IPS-18a (cell line): ENCODE measurements at regions not wholly inside any gene's neighbourhood (a gene's known extent, or its start where the extent isn't known, plus 50 kb on each side); places are given as distances from the start of the nearest gene placed in this dataset.

Source experiments
- H3K27ac ChIP-seq: one replicate; pipeline ENCODE4 v1.5.1; 2013; ENCODE audit warnings: low read length
- H3K27me3 ChIP-seq: one replicate; pipeline ENCODE4 v1.6.1; 2013; ENCODE audit warnings: mild to moderate bottlenecking, low read length; ENCODE audit not compliant: control insufficient read depth, insufficient read depth
- H3K36me3 ChIP-seq: one replicate; pipeline ENCODE4 v1.6.1; 2013; ENCODE audit warnings: low read depth, low read length; ENCODE audit not compliant: control insufficient read depth
- H3K4me1 ChIP-seq: one replicate; pipeline ENCODE4 v1.6.1; 2013; ENCODE audit warnings: low read depth, low read length; ENCODE audit not compliant: control insufficient read depth
- H3K4me3 ChIP-seq: one replicate; pipeline ENCODE4 v1.5.1; 2013; ENCODE audit warnings: low read length
- H3K9ac ChIP-seq: one replicate; pipeline ENCODE4 v1.6.1; 2013; ENCODE audit warnings: mild to moderate bottlenecking, low read length, moderate library complexity
- H3K9me3 ChIP-seq: one replicate; pipeline ENCODE4 v1.6.1; 2013; ENCODE audit warnings: low read depth, low read length; ENCODE audit not compliant: control insufficient read depth

DNA sequence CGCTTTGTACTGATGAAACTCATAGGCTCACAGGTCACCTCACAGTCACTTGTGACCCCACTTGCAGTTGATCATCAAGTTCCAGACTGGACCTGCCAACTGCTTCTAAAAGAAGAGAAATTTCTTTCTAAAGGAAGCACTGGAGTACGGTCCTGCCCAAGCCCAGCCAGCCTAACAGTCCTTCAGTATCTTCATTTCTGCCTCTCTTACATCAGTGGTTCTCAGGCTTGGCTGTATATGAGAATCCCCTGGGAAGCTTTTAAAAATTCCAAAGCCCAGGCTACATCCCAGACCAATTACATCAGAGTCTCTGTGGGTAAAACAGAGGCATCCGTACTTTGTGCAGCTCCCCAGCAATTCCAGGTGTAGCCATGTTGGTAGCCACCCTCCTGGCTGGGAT is 282.1 kb downstream of the NFIB start:
- no peak overlapping the region for H3K9ac ChIP-seq
- no peak overlapping the region for H3K4me3 ChIP-seq
- no peaks in the 10 kb centered on the region for H3K36me3 ChIP-seq
- H3K4me1 ChIP-seq, result peaks cover 10% of the 10 kb centered on the region
- H3K9me3 ChIP-seq, result no peaks in the 10 kb centered on the region
- H3K27me3 ChIP-seq, result no peaks in the 10 kb centered on the region
- H3K27ac ChIP-seq, result no peak overlapping the region

DNA sequence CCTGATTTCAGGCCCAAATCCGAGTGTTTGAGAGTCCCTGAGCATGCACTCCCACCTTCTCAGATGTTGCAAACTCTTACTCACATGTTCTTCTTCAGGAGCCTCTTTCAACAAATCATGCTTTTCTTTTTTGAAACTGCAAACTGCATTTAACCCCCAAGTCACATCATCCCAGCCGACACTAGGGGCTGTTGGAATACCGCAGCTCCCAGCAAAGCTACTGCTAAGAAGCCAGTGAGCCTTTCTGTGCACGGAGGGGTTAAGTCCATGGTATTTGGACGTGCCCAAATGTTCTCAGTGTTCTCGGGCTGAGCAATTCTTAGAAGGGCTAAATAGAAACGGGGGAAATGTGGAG is 282.9 kb downstream of the NFIB start:
- Histone ChIP-seq H3K9ac (no peak overlapping the region), H3K9me3 (no peaks in the 10 kb centered on the region), H3K4me3 (no peak overlapping the region), H3K4me1 (peaks cover 11% of the 10 kb centered on the region), H3K27ac (no peak overlapping the region), H3K36me3 (no peaks in the 10 kb centered on the region), H3K27me3 (no peaks in the 10 kb centered on the region)

DNA sequence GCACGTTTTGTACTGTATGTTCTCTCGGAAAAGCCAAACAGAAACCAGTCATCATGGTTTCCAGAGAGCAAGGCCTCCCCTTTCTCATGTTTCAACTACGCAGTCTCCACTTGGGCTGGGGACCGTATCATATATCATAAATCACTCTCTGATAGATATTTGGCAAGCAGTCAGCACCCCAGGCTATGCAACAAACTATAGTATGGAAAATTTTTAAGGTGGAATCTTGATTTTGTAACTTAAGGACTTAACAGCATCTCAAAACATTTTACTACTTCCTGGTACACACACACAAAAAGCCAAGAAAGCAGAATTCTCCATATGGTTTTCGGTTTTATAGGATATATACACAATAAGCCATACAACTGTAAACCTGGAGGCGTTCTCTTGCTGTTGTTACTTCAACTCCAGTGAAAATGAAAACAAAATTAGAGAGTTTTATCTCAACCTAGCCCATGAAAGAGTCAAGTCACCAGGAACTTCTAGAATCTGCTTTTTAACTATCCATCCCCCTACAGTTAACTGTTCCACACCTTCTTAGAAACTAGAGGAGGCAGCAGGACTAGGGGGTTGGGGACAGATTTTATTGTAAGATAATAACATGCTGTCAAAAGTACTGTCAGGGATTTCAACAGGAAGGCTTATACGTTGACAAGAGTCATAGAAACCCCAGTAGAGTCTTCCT is 283.4 kb downstream of the NFIB start:
- H3K36me3 ChIP-seq, result no peaks in the 10 kb centered on the region
- H3K4me1 ChIP-seq, result peaks cover 11% of the 10 kb centered on the region
- no peaks in the 10 kb centered on the region for H3K27me3 ChIP-seq
- H3K4me3 ChIP-seq, result no peak overlapping the region
- H3K9ac ChIP-seq, result no peak overlapping the region
- H3K9me3 ChIP-seq, result no peaks in the 10 kb centered on the region
- H3K27ac ChIP-seq, result no peak overlapping the region

DNA sequence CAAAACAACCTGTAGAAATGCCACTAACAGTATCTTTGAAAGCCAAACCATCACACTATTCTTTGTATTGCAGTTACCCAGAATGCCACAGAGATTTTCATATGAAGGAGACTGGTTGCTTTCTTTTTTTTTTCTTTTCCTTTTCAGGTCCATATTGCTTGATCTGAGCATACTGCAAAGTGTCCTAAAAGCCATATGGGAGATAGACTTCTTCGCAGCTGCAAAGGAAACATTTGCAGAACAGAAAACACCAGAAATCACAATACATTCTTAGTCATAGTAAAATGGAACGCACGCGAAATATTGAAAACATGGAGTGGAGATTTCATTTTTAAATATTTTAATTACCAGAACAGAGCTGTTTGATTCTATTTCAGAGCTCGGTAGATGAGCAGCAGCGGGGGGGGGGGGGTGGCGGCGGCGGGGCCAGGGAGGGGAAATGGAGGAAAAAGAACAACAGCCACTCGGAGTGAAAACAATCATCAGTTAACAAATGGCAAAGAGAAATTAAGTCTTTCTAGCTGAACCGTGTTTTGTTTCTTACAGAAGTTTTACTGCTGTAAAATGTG is 284.1 kb downstream of the NFIB start:
- H3K4me3 ChIP-seq, result no peak overlapping the region
- peaks cover 11% of the 10 kb centered on the region for H3K4me1 ChIP-seq
- H3K27ac ChIP-seq, result no peak overlapping the region
- H3K27me3 ChIP-seq, result no peaks in the 10 kb centered on the region
- no peak overlapping the region for H3K9ac ChIP-seq
- no peaks in the 10 kb centered on the region for H3K36me3 ChIP-seq
- no peaks in the 10 kb centered on the region for H3K9me3 ChIP-seq

DNA sequence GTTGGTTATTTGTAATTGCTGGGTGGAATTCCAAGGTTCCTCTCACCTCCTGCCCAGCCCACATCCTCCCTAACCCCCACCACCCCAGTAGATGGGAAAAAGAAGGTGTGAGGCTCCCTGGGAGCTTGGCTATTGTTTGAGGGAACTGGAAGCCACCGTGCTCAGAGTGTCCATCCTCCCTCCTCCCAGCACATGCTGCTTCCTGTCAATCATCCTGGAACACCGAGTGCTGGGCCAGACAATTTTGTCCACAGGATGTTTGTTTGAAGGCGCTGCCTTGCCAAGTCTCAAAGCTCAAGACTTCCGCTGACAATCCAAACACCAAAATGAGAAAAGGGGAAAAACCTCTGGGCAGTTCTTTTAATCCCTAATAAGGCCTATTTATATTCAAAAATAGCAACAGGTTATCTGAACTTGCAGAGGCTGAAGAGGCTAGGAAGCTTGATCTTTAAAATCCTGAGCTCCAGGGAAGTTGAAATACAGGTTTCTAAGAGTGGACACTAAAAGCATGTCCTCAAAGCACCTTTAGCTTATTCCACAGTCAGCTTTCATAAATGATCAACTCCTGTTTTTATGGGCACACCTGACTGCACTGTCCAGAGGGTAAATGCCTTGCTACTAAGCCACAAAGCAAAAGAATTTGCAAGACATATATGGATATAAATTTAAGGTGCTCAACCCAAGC is 286.7 kb downstream of the NFIB start:
- H3K9me3 ChIP-seq, result no peaks in the 10 kb centered on the region
- H3K9ac ChIP-seq, result no peak overlapping the region
- no peaks in the 10 kb centered on the region for H3K36me3 ChIP-seq
- H3K4me1 ChIP-seq, result peaks cover 11% of the 10 kb centered on the region
- H3K4me3 ChIP-seq, result no peak overlapping the region
- no peaks in the 10 kb centered on the region for H3K27me3 ChIP-seq
- no peak overlapping the region for H3K27ac ChIP-seq

DNA sequence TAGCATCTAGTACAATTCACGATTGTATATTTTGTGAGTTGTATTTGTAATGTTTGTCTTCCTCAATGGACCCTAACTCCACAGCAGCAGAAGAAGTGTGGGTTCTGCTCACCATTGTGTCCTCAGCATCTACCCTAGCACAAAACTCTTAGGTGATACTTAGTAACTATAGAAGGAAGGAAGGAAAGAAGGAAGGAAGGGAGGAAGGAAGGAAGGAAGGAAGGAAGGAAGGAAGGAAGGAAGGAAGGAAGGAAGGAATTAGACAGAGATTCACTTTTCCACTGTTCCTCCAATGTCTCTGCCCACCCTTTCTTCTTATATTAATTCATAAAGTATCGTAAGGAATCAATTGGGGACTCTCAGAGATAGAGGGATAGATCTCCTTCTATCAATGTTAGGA is 288.2 kb downstream of the NFIB start:
- Histone ChIP-seq H3K27me3 (no peaks in the 10 kb centered on the region), H3K9me3 (no peaks in the 10 kb centered on the region), H3K36me3 (no peaks in the 10 kb centered on the region), H3K4me3 (no peak overlapping the region), H3K9ac (no peak overlapping the region), H3K4me1 (peaks cover 11% of the 10 kb centered on the region), H3K27ac (no peak overlapping the region)

DNA sequence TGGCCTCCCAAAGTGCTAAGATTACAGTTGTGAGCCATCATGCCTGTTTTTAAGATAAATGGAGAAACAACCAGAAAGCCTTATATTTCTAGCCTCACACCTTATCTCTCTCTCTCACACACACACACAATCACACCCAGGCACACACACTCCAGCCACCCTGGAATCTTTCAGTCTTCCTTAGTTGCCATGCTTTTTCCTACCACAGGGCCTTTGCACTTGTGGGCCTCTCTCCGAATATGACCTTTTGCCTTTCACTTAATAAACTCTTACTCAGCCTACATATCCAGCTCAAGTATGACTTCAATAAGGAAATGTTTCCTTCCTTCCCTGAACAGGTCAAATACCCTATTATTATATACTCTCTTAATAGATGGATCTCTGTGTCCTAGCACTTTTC is 290.7 kb downstream of the NFIB start:
- no peak overlapping the region for H3K27ac ChIP-seq
- H3K27me3 ChIP-seq, result no peaks in the 10 kb centered on the region

DNA sequence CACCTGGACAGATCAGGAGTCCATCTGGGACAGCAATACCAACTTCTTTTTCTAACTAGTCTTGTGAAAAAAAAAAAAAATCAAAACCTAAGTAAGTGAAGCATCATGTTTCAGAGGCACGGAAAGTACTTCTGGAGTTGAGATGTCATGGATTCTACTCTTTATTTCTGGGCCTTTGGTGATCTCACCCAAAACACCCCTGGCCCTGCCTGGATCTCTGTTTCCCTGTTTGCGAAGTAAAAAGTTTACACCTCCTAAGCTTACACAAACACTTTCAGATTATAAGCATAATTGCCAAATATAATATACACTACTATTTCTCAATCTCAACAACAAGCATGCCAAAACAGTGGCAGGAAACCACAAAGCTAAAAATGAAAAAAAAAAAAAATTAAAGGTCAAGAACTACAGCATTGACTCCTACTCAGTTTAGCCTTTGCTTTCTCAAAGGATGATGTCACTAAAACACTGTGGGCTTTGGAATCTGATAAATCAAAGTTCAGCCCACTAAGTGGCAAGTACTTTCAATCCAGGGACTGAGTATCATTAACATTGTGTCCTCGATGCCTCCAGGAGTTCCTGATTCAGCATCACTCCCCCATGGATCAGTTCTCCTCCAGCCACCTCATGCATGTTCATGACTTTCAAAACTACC is 291.9 kb downstream of the NFIB start:
- Histone ChIP-seq H3K27me3 (no peaks in the 10 kb centered on the region), H3K27ac (no peak overlapping the region), H3K9me3 (no peaks in the 10 kb centered on the region), H3K9ac (no peak overlapping the region), H3K4me3 (no peak overlapping the region), H3K36me3 (no peaks in the 10 kb centered on the region), H3K4me1 (peaks cover 3% of the 10 kb centered on the region)

More for the DNA sequence above, 290.7 kb downstream of the NFIB start:
- H3K4me3 ChIP-seq, result no peak overlapping the region
- no peaks in the 10 kb centered on the region for H3K9me3 ChIP-seq
- peaks cover 11% of the 10 kb centered on the region for H3K4me1 ChIP-seq
- no peak overlapping the region for H3K9ac ChIP-seq
- H3K36me3 ChIP-seq, result no peaks in the 10 kb centered on the region

DNA sequence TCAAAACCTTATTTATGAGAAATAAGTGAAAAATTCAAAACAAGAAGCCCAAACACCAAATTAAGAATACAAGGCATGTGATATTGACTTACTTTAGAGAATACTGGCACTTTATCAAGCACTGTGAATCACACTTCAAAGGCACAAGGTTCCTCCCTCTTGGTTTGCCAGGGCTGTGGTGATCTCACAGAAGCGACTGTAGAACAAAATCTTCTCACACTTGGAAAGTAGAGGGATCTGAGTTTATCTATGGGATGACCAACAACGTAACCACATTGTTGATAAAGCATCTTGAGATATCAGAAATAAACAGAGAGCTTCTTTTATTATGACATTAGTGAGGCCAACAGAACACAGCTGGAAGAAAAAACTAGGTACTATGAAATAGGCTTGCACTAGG is 295.9 kb downstream of the NFIB start:
- H3K9me3 ChIP-seq, result no peaks in the 10 kb centered on the region
- H3K36me3 ChIP-seq, result no peaks in the 10 kb centered on the region
- no peak overlapping the region for H3K4me3 ChIP-seq
- no peaks in the 10 kb centered on the region for H3K27me3 ChIP-seq
- H3K4me1 ChIP-seq, result no peaks in the 10 kb centered on the region
- H3K9ac ChIP-seq, result no peak overlapping the region
- H3K27ac ChIP-seq, result no peak overlapping the region

DNA sequence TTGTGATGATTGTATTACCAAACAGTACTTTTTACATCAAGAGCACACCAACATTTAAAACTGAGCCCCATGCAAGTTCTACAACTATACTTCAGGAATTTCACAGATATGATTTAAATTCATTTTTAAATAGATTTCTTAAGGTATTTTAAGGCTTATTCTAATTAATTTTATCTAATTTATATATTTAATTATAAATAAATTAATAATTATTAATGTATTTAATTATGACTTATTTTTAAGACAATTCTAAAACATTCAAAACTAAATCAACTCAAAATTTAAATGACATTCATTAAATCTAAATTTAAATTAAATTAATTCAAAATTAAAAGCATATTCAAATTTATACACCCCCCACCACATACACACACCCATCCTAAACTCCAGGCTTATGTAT is 299.2 kb downstream of the NFIB start:
- Histone ChIP-seq H3K4me3 (no peak overlapping the region), H3K9me3 (no peaks in the 10 kb centered on the region), H3K4me1 (no peaks in the 10 kb centered on the region), H3K27me3 (no peaks in the 10 kb centered on the region), H3K36me3 (no peaks in the 10 kb centered on the region), H3K9ac (no peak overlapping the region), H3K27ac (no peak overlapping the region)

DNA sequence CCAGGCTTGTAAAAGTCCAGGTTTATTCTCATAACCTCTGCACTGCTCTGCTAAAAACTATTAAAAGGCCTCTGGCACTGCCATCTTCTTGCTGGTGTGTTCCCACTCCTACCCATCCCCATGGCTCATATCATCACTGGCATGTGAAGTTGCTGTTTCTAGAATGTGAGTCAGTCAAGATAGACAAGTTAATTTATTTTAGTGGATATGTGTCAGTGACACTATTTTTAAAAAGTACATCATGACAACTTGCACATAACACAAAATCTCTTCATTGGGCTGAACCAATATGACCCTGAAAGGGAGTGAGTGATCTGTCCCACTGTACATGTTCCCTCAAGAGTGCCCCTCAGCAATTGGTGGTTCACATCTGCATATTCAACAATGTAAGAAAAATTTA is 299.7 kb downstream of the NFIB start:
- no peak overlapping the region for H3K9ac ChIP-seq
- no peaks in the 10 kb centered on the region for H3K27me3 ChIP-seq
- no peak overlapping the region for H3K4me3 ChIP-seq
- H3K9me3 ChIP-seq, result no peaks in the 10 kb centered on the region
- H3K27ac ChIP-seq, result no peak overlapping the region
- H3K4me1 ChIP-seq, result no peaks in the 10 kb centered on the region
- no peaks in the 10 kb centered on the region for H3K36me3 ChIP-seq
